ENCODE measurements at regions not wholly inside any gene's neighbourhood (a gene's known extent, or its start where the extent isn't known, plus 50 kb on each side); places are given as distances from the start of the nearest gene placed in this dataset.

DNA sequence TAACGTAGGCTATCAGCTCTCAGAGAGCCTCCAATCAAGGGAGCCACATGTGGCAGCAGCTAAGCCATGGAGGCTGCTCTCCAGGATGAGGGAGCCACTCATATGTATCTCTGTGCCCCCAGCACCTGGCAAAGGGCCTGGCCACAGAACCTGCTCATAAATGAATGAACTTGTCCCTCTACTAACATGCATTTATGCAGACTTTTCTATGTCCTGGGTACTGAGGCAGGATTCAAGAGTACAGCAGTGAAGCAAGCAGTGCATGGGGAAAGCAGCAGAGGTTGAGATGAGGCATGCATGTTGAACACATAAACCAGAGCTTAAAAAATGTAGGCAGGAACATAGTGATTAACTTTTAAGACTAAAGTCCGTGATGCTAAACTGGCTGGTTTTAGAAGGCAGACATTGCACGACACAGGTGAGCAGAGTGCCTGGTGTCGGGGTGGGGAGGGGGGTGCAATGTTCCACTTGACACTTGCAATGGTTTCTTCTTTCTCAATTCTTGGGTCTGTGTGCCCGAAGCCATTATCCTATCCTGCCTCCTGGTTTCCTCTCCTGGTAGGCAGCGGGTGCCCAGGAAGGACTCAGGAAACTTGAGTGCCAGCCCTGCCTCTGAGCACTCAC lies 142.8 kb upstream of the ALDH1B1 start:
- H3K36me3 Mint-ChIP-seq (ENCODE audit: low read depth): no peaks in the 10 kb centered on the region
- no peaks in the 10 kb centered on the region for H3K9me3 ChIP-seq (ENCODE audit: control insufficient read depth in 1 of 2, insufficient read depth in 1 of 2, low read length in 2 of 2)
- ChIA-PET POLR2A (no interaction called here), CTCF (no interaction called here)
- no peaks in the 10 kb centered on the region for H3K27me3 Mint-ChIP-seq
- H3K27me3 ChIP-seq (ENCODE audit: control insufficient read depth in 1 of 2, insufficient read depth in 2 of 2, low read length in 2 of 2): no peaks in the 10 kb centered on the region
- H3K4me1 ChIP-seq (ENCODE audit: insufficient read depth, low read length): no peaks in the 10 kb centered on the region
- no peaks in the 10 kb centered on the region for H3K36me3 ChIP-seq (ENCODE audit: insufficient read depth, low read length)
- TF ChIP-seq, protein P1, sequence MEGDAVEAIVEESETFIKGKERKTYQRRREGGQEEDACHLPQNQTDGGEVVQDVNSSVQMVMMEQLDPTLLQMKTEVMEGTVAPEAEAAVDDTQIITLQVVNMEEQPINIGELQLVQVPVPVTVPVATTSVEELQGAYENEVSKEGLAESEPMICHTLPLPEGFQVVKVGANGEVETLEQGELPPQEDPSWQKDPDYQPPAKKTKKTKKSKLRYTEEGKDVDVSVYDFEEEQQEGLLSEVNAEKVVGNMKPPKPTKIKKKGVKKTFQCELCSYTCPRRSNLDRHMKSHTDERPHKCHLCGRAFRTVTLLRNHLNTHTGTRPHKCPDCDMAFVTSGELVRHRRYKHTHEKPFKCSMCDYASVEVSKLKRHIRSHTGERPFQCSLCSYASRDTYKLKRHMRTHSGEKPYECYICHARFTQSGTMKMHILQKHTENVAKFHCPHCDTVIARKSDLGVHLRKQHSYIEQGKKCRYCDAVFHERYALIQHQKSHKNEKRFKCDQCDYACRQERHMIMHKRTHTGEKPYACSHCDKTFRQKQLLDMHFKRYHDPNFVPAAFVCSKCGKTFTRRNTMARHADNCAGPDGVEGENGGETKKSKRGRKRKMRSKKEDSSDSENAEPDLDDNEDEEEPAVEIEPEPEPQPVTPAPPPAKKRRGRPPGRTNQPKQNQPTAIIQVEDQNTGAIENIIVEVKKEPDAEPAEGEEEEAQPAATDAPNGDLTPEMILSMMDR (IDR thresholded peaks at IDR 0.05): no peak
- H3K27ac Mint-ChIP-seq: no peak overlapping the region
- H3K9me3 Mint-ChIP-seq: no peaks in the 10 kb centered on the region
- ATAC-seq (ENCODE audit: poor library complexity) (no peak), DNase-seq (no peak)
- no peak overlapping the region for H3K27ac ChIP-seq (ENCODE audit: low read depth in 1 of 2, low read length in 2 of 2)
- no peaks in the 10 kb centered on the region for H3K4me1 Mint-ChIP-seq (ENCODE audit: low read depth)
- H3K4me3 ChIP-seq (ENCODE audit: low read length): no peak overlapping the region
- intact Hi-C loops (cut with DNase I, micrococcal nuclease): no loop called here
- H3K4me3 Mint-ChIP-seq: no peak overlapping the region

DNA sequence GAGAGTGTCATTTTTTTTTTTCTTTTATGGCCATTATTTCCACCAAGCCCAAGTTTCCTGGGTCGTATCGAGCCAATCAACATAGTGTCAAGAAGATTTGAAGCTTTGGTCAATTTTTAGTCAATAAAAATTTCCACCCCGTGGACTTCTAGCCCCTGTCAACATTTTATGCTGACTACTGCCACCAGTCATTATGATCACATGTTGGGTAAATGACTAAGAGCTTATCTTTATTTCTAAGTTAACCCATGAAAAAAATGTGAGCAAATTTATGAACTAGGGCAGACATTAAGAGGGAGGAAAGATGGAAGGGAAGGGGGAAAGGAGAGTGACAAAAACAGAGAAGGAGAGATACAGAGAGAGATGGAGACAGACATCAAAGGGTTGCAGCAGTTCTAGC lies 143.5 kb upstream of the ALDH1B1 start:
- H3K36me3 Mint-ChIP-seq (ENCODE audit: low read depth): no peaks in the 10 kb centered on the region

DNA sequence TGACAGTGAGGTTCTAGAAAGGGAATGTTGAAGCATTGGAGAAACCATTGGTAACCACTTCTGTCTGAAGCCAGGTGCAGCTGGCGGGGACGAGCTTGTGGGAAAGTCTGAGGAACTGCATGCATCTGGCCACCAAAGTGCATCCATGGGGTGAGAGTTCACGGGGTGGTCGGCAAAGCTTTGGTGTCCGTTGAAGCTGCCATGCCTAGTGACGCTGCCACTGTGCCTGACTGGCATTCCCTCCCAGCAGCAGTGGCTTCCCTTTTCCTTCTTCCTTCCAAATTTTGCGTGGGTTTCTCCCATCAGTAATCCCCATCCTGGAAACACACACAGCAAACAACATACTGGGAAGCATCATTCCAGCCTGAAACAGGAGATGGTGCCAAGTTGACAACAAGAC lies 145.7 kb upstream of the ALDH1B1 start:
- POLR2A ChIA-PET: no interaction called here
- Mint-ChIP-seq H3K4me3 (no peak overlapping the region), H3K27me3 (no peaks in the 10 kb centered on the region), H3K36me3 (ENCODE audit: low read depth) (no peaks in the 10 kb centered on the region), H3K27ac (no peak overlapping the region), H3K4me1 (ENCODE audit: low read depth) (no peaks in the 10 kb centered on the region), H3K9me3 (no peaks in the 10 kb centered on the region)
- H3K27me3 ChIP-seq (ENCODE audit: control insufficient read depth in 1 of 2, insufficient read depth in 2 of 2, low read length in 2 of 2): no peaks in the 10 kb centered on the region
- H3K4me3 ChIP-seq (ENCODE audit: low read length): no peak overlapping the region
- H3K4me1 ChIP-seq (ENCODE audit: insufficient read depth, low read length): no peaks in the 10 kb centered on the region
- ATAC-seq (ENCODE audit: poor library complexity): no peak
- no peaks in the 10 kb centered on the region for H3K36me3 ChIP-seq (ENCODE audit: insufficient read depth, low read length)
- CTCF ChIA-PET: no interaction called here
- no peaks in the 10 kb centered on the region for H3K9me3 ChIP-seq (ENCODE audit: control insufficient read depth in 1 of 2, insufficient read depth in 1 of 2, low read length in 2 of 2)
- DNase-seq: no peak
- intact Hi-C loops (cut with DNase I, micrococcal nuclease): no loop called here
- H3K27ac ChIP-seq (ENCODE audit: low read depth in 1 of 2, low read length in 2 of 2): no peak overlapping the region
- TF ChIP-seq, protein P1 (IDR thresholded peaks at IDR 0.05): no peak

More for the DNA sequence above, 143.5 kb upstream of the ALDH1B1 start:
- TF ChIP-seq, protein P1 (IDR thresholded peaks at IDR 0.05): no peak
- no peaks in the 10 kb centered on the region for H3K36me3 ChIP-seq (ENCODE audit: insufficient read depth, low read length)
- POLR2A ChIA-PET: no interaction called here
- H3K27me3 ChIP-seq (ENCODE audit: control insufficient read depth in 1 of 2, insufficient read depth in 2 of 2, low read length in 2 of 2): no peaks in the 10 kb centered on the region
- Mint-ChIP-seq H3K27me3 (no peaks in the 10 kb centered on the region), H3K4me1 (ENCODE audit: low read depth) (no peaks in the 10 kb centered on the region), H3K4me3 (no peak overlapping the region), H3K27ac (no peak overlapping the region), H3K9me3 (no peaks in the 10 kb centered on the region)
- no peak overlapping the region for H3K4me3 ChIP-seq (ENCODE audit: low read length)
- no peak for ATAC-seq (ENCODE audit: poor library complexity)
- CTCF ChIA-PET: no interaction called here
- DNase-seq: no peak
- intact Hi-C loops (cut with DNase I, micrococcal nuclease): no loop called here
- H3K9me3 ChIP-seq (ENCODE audit: control insufficient read depth in 1 of 2, insufficient read depth in 1 of 2, low read length in 2 of 2): no peaks in the 10 kb centered on the region
- no peaks in the 10 kb centered on the region for H3K4me1 ChIP-seq (ENCODE audit: insufficient read depth, low read length)
- no peak overlapping the region for H3K27ac ChIP-seq (ENCODE audit: low read depth in 1 of 2, low read length in 2 of 2)
